GM12878 (cell line): ENCODE measurements at regions not wholly inside any gene's neighbourhood (a gene's known extent, or its start where the extent isn't known, plus 50 kb on each side); places are given as distances from the start of the nearest gene placed in this dataset.

Experiments used
- ATAC-seq: fragments of 200-7000 bp; cut with Tn5 transposase; 3 replicates; pipeline ENCODE4 v1.9.1; 2020; ENCODE audit warnings: mild to moderate bottlenecking, moderate library complexity
- BruUV-seq: library from RNA; stranded (reverse); fragments of 400-500 nt; replicated peaks from 2 replicates; lab custom pipeline; 2021; lab: Mats Ljungman, UMichigan
- CTCF ChIA-PET: fragments of 300-600 bp; sonication (Branson Sonifier 250); formaldehyde crosslinking; extraction: SDS; loops from one replicate; lab custom pipeline; 2021; ENCODE audit warnings: inconsistent platforms; lab: Yijun Ruan, JAX
- POLR2A ChIA-PET: fragments of 350-600 bp; formaldehyde crosslinking; extraction: SDS; loops from one replicate; lab custom pipeline; 2021; ENCODE audit warnings: inconsistent platforms; lab: Charles Lee
- RAD21 ChIA-PET: fragments of 300-600 bp; sonication (Branson Sonifier 250); formaldehyde crosslinking; loops from one replicate; lab custom pipeline; 2023; ENCODE audit warnings: antibody characterized with exemption; ENCODE audit not compliant: unreplicated experiment; lab: Charles Lee
- SMC1A ChIA-PET: fragments of 300-600 bp; sonication (Branson Sonifier 250); formaldehyde crosslinking; loops from one replicate; lab custom pipeline; 2023; ENCODE audit not compliant: unreplicated experiment, uncharacterized antibody; lab: Charles Lee
- DNase-seq: peaks from one replicate; pipeline ENCODE4 v3.0.0-alpha.2; 2011; ENCODE audit warnings: low read depth, low spot score
- FAIRE-seq: peaks from 3 replicates; lab custom pipeline; 2011; peaks lifted over from hg19 to GRCh38; lab: Jason Lieb, UNC
- H2AFZ ChIP-seq: 2 replicates; pipeline ENCODE4 v1.6.0; 2011; ENCODE audit warnings: low read depth, low read length, control low read depth; ENCODE audit not compliant: control insufficient read depth
- H3K27ac ChIP-seq: 2 replicates; pipeline ENCODE4 v1.5.1; 2011; ENCODE audit warnings: control low read depth; ENCODE audit not compliant: control insufficient read depth, insufficient read depth
- H3K27me3 ChIP-seq, 2 experiments: replicated peaks in 1 of 2; 2 replicates each; pipeline versions ENCODE4 v1.6.0 to v1.6.1; 2011; ENCODE audit warnings: low read length in 1 of 2; ENCODE audit not compliant: control insufficient read depth in 2 of 2, insufficient read depth in 2 of 2
- H3K36me3 ChIP-seq, 2 experiments: 2 replicates each; pipeline ENCODE4 v1.5.1; 2011; ENCODE audit warnings: low read length in 1 of 2; ENCODE audit not compliant: control insufficient read depth in 2 of 2, insufficient read depth in 2 of 2
- H3K4me1 ChIP-seq: 2 replicates; pipeline ENCODE4 v1.6.1; 2011; ENCODE audit warnings: mild to moderate bottlenecking, low read length, moderate library complexity, mixed read lengths; ENCODE audit not compliant: control insufficient read depth, insufficient read depth
- H3K4me2 ChIP-seq: 2 replicates; pipeline ENCODE4 v1.6.0; 2011; ENCODE audit warnings: control low read depth; ENCODE audit not compliant: control insufficient read depth, insufficient read depth
- H3K4me3 ChIP-seq: fragments of 200-600 bp; sonication (generic); 2 replicates; pipeline ENCODE4 v1.5.1; 2016
- H3K79me2 ChIP-seq: 2 replicates; pipeline ENCODE4 v1.6.0; 2011; ENCODE audit warnings: low read length; ENCODE audit not compliant: control insufficient read depth, insufficient read depth
- H3K9ac ChIP-seq: 2 replicates; pipeline ENCODE4 v1.8.0; 2011; ENCODE audit warnings: low read length, control low read depth, mixed read lengths; ENCODE audit not compliant: control insufficient read depth, insufficient read depth
- H3K9me3 ChIP-seq: replicated peaks from 3 replicates; pipeline ENCODE4 v1.5.1; 2011; ENCODE audit warnings: mild to moderate bottlenecking, low read length; ENCODE audit not compliant: control insufficient read depth, insufficient read depth
- H4K20me1 ChIP-seq: 2 replicates; pipeline ENCODE4 v1.6.0; 2011; ENCODE audit not compliant: control insufficient read depth, insufficient read depth
- CHD4 ChIP-seq: fragments of 200-600 bp; sonication (generic); IDR thresholded peaks from 2 replicates; pipeline ENCODE4 v1.6.1; 2016; ENCODE audit warnings: mild to moderate bottlenecking
- JUND ChIP-seq: IDR thresholded peaks from 2 replicates; pipeline ENCODE4 v1.6.1; 2012; ENCODE audit warnings: low read depth, mild to moderate bottlenecking, low read length, improper control_type of control experiment, moderate library complexity
- KAT2A ChIP-seq: conservative IDR thresholded peaks from 2 replicates; pipeline ENCODE4 v1.6.1; 2011; ENCODE audit warnings: low read depth, low read length; ENCODE audit not compliant: control insufficient read depth
- NR2C1 ChIP-seq: fragments of 450-650 bp; IDR thresholded peaks from 2 replicates; pipeline ENCODE4 v1.6.1; 2017; ENCODE audit warnings: antibody characterized with exemption, mild to moderate bottlenecking, moderate library complexity
- RB1 ChIP-seq: fragments of 450-650 bp; formaldehyde crosslinking; IDR thresholded peaks from 2 replicates; pipeline ENCODE4 v1.6.1; 2017; ENCODE audit warnings: mild to moderate bottlenecking, borderline replicate concordance
- WGBS: methylation state at CpG from one replicate; pipeline ENCODE4 v1.1.6; 2016; ENCODE audit warnings: low lambda C conversion rate; ENCODE audit not compliant: insufficient replicate concordance, insufficient coverage; ENCODE audit errors: missing lambda C conversion rate; 5-methylcytosine and 5-hydroxymethylcytosine counted together
- in situ Hi-C: fragments of 300-500 bp; cut with MboI; formaldehyde crosslinking; loops from 9 replicates; pipeline ENCODE4 v1.14.3; 2018; ENCODE audit warnings: mixed read lengths
- intact Hi-C: fragments of 100-400 bp; cut with micrococcal nuclease; formaldehyde crosslinking; loops from one replicate; pipeline ENCODE4 v1.14.2; 2022; ENCODE audit not compliant: unreplicated experiment
- TF ChIP-seq, protein P1 (sequence below): IDR thresholded peaks from 2 replicates; pipeline ENCODE4 v1.6.1; 2012; ENCODE audit warnings: low read depth, low read length, improper control_type of control experiment

DNA sequence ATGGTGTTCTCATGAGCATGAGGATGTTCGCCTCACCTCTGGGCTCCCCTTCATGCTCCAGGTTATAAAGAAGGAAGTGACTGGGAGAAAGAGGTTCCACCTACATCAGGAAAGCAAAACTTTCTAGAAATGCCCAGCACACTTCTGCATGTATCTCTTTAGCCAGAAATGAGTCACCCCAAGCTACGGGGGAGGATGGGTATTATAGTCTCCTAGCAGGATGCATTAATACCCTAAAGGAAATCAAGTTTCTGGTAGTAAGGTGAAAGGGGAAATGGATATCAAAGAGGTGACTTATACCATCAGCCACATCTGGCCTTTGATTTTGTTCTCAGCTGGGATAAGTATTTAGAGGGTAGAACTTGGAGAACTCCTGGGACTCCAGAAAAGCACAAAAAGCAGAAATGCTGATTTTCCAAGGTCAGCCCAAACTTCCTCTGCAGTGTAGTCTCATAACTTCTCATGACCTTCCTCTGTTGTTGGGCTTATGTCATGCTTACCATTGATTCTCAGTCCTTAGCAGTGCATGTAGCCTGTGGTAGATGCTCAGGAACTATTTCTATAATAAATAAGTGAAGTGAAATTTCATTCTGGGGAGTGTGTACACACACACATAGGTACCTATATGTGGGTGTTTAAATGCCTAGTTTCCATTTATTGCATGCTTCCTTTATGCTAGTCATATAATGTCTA is 209.4 kb upstream of the CRY1 start:
- H4K20me1 ChIP-seq: no peaks in the 10 kb centered on the region
- no peak overlapping the region for H3K4me3 ChIP-seq
- H3K4me1 ChIP-seq: no peaks in the 10 kb centered on the region
- in situ Hi-C loops (no loop called here), intact Hi-C loops (no loop called here)
- POLR2A ChIA-PET: no interaction called here
- CTCF ChIA-PET: no interaction called here
- no peaks in the 10 kb centered on the region for H3K27me3 ChIP-seq
- H2AFZ ChIP-seq: no peak overlapping the region
- TF ChIP-seq RB1: no peak
- TF ChIP-seq NR2C1: no peak
- TF ChIP-seq JUND: no peak
- TF ChIP-seq KAT2A: no peak
- BruUV-seq: no TSS peak
- no peak overlapping the region for H3K9ac ChIP-seq
- no peaks in the 10 kb centered on the region for H3K79me2 ChIP-seq
- no peak for FAIRE-seq
- no peak overlapping the region for H3K27ac ChIP-seq
- DNase-seq: no peak
- SMC1A ChIA-PET: no interaction called here
- 0% methylated on average over 2 of the region's 2 CpGs for WGBS
- RAD21 ChIA-PET: no interaction called here
- H3K9me3 ChIP-seq: no peaks in the 10 kb centered on the region
- no peak overlapping the region for H3K4me2 ChIP-seq
- H3K36me3 ChIP-seq: no peaks in the 10 kb centered on the region
- no peak for ATAC-seq

DNA sequence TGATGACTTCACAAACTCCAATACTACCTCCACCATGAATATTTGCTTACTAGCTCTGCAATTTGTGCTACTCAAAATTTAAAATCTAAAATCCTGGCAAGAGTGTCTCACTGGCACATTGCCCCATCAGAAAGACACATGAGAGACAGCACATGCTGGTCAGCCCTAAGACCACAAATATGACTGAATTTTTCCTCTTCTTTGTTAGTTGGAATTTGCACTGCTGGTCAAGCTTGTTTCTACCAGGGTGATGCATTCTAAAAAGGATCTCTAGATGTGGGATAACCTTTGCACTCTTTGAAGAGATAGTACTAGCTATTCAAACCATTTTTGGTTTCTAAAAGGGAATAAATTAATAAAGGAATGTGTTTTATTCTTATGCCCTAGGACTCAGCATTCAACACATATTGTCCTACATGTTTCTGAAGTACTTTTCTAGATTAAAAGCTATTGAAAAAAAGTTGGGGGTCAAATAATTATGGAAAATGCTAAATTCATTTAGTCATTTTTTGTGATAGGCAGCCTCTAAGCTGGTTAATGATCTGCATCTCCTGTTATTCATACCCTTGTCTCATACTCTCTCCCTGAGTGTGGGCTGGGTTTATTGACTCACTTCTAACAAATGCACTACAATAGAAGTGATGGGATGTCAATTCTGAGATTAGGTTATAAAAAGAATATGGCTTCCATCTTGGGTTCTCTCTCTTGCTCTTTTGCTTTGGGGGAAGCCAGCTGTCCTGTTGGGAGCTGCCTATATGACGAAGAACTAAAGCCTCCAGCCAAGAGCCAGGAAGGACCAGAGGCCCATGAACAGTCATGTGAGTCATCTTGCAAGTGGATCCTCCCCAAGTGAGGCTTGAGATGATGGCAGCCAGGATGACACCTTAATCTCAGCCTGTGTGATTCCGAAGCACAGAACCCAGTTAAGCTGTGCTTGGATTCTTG is 211.5 kb upstream of the CRY1 start:
- intact Hi-C loops (no loop called here), in situ Hi-C loops (no loop called here)
- no TSS peak for BruUV-seq
- TF ChIP-seq, protein P1, sequence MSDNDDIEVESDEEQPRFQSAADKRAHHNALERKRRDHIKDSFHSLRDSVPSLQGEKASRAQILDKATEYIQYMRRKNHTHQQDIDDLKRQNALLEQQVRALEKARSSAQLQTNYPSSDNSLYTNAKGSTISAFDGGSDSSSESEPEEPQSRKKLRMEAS: no peak
- no peak for TF ChIP-seq CHD4
- no peak for DNase-seq
- no peak for FAIRE-seq
- H3K9ac ChIP-seq: no peak overlapping the region
- H4K20me1 ChIP-seq: no peaks in the 10 kb centered on the region
- RAD21 ChIA-PET: no interaction called here
- no peak overlapping the region for H3K4me2 ChIP-seq
- H3K27me3 ChIP-seq: no peaks in the 10 kb centered on the region; a peak in 2 of 4 replicates
- no peak for ATAC-seq
- H3K4me1 ChIP-seq: no peaks in the 10 kb centered on the region
- CTCF ChIA-PET: interaction anchor here (0.6 to 1.5 kb wide), 4 partner anchors 14 to 339 kb away, joined by 3 to 4 read pairs (median 3); no protein-coding TSS in a partner anchor
- no peak overlapping the region for H2AFZ ChIP-seq
- no peaks in the 10 kb centered on the region for H3K36me3 ChIP-seq
- SMC1A ChIA-PET: interaction anchor here (1.8 kb wide), 1 partner anchor 19 kb away, joined by 3 read pairs; no protein-coding TSS in a partner anchor
- WGBS: 13% methylated on average over 2 of the region's 2 CpGs
- H3K9me3 ChIP-seq: no peaks in the 10 kb centered on the region
- no peak overlapping the region for H3K27ac ChIP-seq
- H3K79me2 ChIP-seq: no peaks in the 10 kb centered on the region
- no peak overlapping the region for H3K4me3 ChIP-seq
- POLR2A ChIA-PET: interaction anchor here (0.5 kb wide), 2 partner anchors 147 to 1830 kb away, joined by 8 to 9 read pairs; no protein-coding TSS in a partner anchor
